HG03064 (cell line): ENCODE measurements at regions not wholly inside any gene's neighbourhood (a gene's known extent, or its start where the extent isn't known, plus 50 kb on each side); places are given as distances from the start of the nearest gene placed in this dataset.

ENCODE experiments used
- ATAC-seq: cut with Tn5 transposase; IDR thresholded peaks from one replicate; pipeline ENCODE4 v1.9.1; 2021; ENCODE audit warnings: low read depth; ENCODE audit not compliant: unreplicated experiment

- ATAC-seq: no peak
Measured at GRCh38 chr2:42851740-42852250, 59.4 kb upstream of the HAAO start.

- no peak for ATAC-seq
Measured at GRCh38 chr2:42851186-42851585, 58.8 kb upstream of the HAAO start.

- ATAC-seq: no peak
Measured at GRCh38 chr2:42850016-42850805, 57.8 kb upstream of the HAAO start.

GRCh38 chr2:42849311-42849710, 56.9 kb upstream of the HAAO start:
- no peak for ATAC-seq

- ATAC-seq: no peak
Measured at GRCh38 chr2:42848726-42849290, 56.4 kb upstream of the HAAO start.

- ATAC-seq: no peak
Measured at GRCh38 chr2:42848265-42848664, 55.9 kb upstream of the HAAO start.

GRCh38 chr2:42847596-42848151, 55.3 kb upstream of the HAAO start:
- ATAC-seq: no peak

GRCh38 chr2:42846932-42847595, 54.7 kb upstream of the HAAO start:
- no peak for ATAC-seq

- no peak for ATAC-seq
Measured at GRCh38 chr2:42846026-42846425, 53.6 kb upstream of the HAAO start.

GRCh38 chr2:42844901-42845821, 52.8 kb upstream of the HAAO start:
- no peak for ATAC-seq

GRCh38 chr2:42844366-42844765, 52.0 kb upstream of the HAAO start:
- no peak for ATAC-seq

- ATAC-seq: no peak
Measured at GRCh38 chr2:42843611-42844010, 51.2 kb upstream of the HAAO start.

- no peak for ATAC-seq
Measured at GRCh38 chr2:42843131-42843530, 50.7 kb upstream of the HAAO start.

GRCh38 chr2:42842466-42842865, 50.1 kb upstream of the HAAO start:
- no peak for ATAC-seq
